DND-41 (cell line): ENCODE measurements at regions not wholly inside any gene's neighbourhood (a gene's known extent, or its start where the extent isn't known, plus 50 kb on each side); places are given as distances from the start of the nearest gene placed in this dataset.

Experiments used
- ATAC-seq: fragments of 200-7000 bp; cut with Tn5 transposase; 3 replicates; pipeline ENCODE4 v1.9.1; 2021; ENCODE audit warnings: low read depth; ENCODE audit not compliant: insufficient read depth
- DNase-seq: peaks from one replicate; pipeline ENCODE4 v3.0.0-alpha.2; 2020
- H2AFZ ChIP-seq: 2 replicates; pipeline ENCODE4 v1.6.0; 2012; ENCODE audit warnings: low read depth, low read length
- H3K27ac ChIP-seq: 2 replicates; pipeline ENCODE4 v1.5.1; 2012; ENCODE audit warnings: low read length, inconsistent platforms
- H3K27me3 ChIP-seq: fragments of 200-600 bp; sonication (generic); 2 replicates; pipeline ENCODE4 v1.6.0; 2012; ENCODE audit warnings: low read length, mild to moderate bottlenecking, inconsistent platforms; ENCODE audit not compliant: insufficient read depth, poor library complexity
- H3K36me3 ChIP-seq: 2 replicates; pipeline ENCODE4 v1.5.1; 2012; ENCODE audit warnings: low read length, inconsistent platforms; ENCODE audit not compliant: insufficient read depth
- H3K4me1 ChIP-seq: 2 replicates; pipeline ENCODE4 v1.5.1; 2012; ENCODE audit warnings: mild to moderate bottlenecking, low read length; ENCODE audit not compliant: insufficient read depth
- H3K4me2 ChIP-seq: 2 replicates; pipeline ENCODE4 v1.6.0; 2012; ENCODE audit warnings: mild to moderate bottlenecking, moderate library complexity, low read length, inconsistent platforms; ENCODE audit not compliant: insufficient read depth
- H3K4me3 ChIP-seq, 2 experiments: fragments of 200-600 bp in 1 of 2; shearing (Covaris generic) in 1 of 2; 2 replicates each; pipeline ENCODE4 v1.5.1; 2012 to 2016; ENCODE audit warnings: inconsistent platforms in 2 of 2, low read length in 2 of 2, mild to moderate bottlenecking in 2 of 2, low read depth in 1 of 2, moderate library complexity in 1 of 2
- H3K79me2 ChIP-seq: 2 replicates; pipeline ENCODE4 v1.6.0; 2012; ENCODE audit warnings: low read length, inconsistent platforms; ENCODE audit not compliant: insufficient read depth
- H3K9ac ChIP-seq: 2 replicates; pipeline ENCODE4 v1.6.0; 2012; ENCODE audit warnings: low read depth, mild to moderate bottlenecking, inconsistent platforms, low read length, moderate library complexity
- H3K9me3 ChIP-seq: 2 replicates; pipeline ENCODE4 v1.5.1; 2012; ENCODE audit warnings: low read length, moderate library complexity, mild to moderate bottlenecking, inconsistent platforms; ENCODE audit not compliant: insufficient read depth, severe bottlenecking
- H4K20me1 ChIP-seq: 2 replicates; pipeline ENCODE4 v1.6.0; 2012; ENCODE audit warnings: low read length; ENCODE audit not compliant: insufficient read depth
- CTCF ChIP-seq: IDR thresholded peaks from 2 replicates; pipeline ENCODE4 v1.5.1; 2012; ENCODE audit warnings: borderline replicate concordance, low read length, moderate library complexity, mild to moderate bottlenecking; ENCODE audit not compliant: poor library complexity, severe bottlenecking; ENCODE audit errors: extremely low read depth
- EZH2 ChIP-seq: IDR thresholded peaks from 3 replicates; pipeline ENCODE4 v1.6.1; 2012; ENCODE audit warnings: borderline replicate concordance, low read depth, mild to moderate bottlenecking, moderate library complexity, low read length, inconsistent platforms; ENCODE audit not compliant: severe bottlenecking

GRCh38 chr2:57402096-57402495 is 644.5 kb upstream of the VRK2 start:
- no peaks in the 10 kb centered on the region for H3K4me1 ChIP-seq
- no peaks in the 10 kb centered on the region for H4K20me1 ChIP-seq
- no peak for ATAC-seq
- no peaks in the 10 kb centered on the region for H3K9me3 ChIP-seq
- DNase-seq: no peak
- TF ChIP-seq CTCF (no peak), EZH2 (no peak)
- no peaks in the 10 kb centered on the region for H3K36me3 ChIP-seq
- H3K4me2 ChIP-seq: no peak overlapping the region
- H2AFZ ChIP-seq: no peak overlapping the region
- H3K27ac ChIP-seq: no peak overlapping the region
- no peaks in the 10 kb centered on the region for H3K27me3 ChIP-seq
- H3K79me2 ChIP-seq: no peaks in the 10 kb centered on the region
- H3K4me3 ChIP-seq: no peak overlapping the region
- no peak overlapping the region for H3K9ac ChIP-seq

GRCh38 chr2:57402755-57403154 is 643.9 kb upstream of the VRK2 start:
- no peaks in the 10 kb centered on the region for H3K36me3 ChIP-seq
- H3K27me3 ChIP-seq: no peaks in the 10 kb centered on the region
- H3K79me2 ChIP-seq: no peaks in the 10 kb centered on the region
- no peak overlapping the region for H2AFZ ChIP-seq
- no peaks in the 10 kb centered on the region for H3K4me1 ChIP-seq
- ATAC-seq (no peak), DNase-seq (no peak)
- no peak overlapping the region for H3K4me2 ChIP-seq
- H4K20me1 ChIP-seq: no peaks in the 10 kb centered on the region
- no peak overlapping the region for H3K27ac ChIP-seq
- no peak overlapping the region for H3K4me3 ChIP-seq
- H3K9ac ChIP-seq: no peak overlapping the region
- TF ChIP-seq EZH2 (no peak), CTCF (no peak)
- H3K9me3 ChIP-seq: no peaks in the 10 kb centered on the region

GRCh38 chr2:57407772-57408201 is 638.8 kb upstream of the VRK2 start:
- no peak overlapping the region for H3K4me2 ChIP-seq
- no peaks in the 10 kb centered on the region for H4K20me1 ChIP-seq

More at GRCh38 chr2:57407772-57408201, 638.8 kb upstream of the VRK2 start:
- no peak for TF ChIP-seq CTCF
- TF ChIP-seq EZH2: no peak
- no peak for ATAC-seq
- Histone ChIP-seq H3K79me2 (no peaks in the 10 kb centered on the region), H3K27ac (no peak overlapping the region), H2AFZ (no peak overlapping the region), H3K36me3 (no peaks in the 10 kb centered on the region), H3K4me1 (no peaks in the 10 kb centered on the region), H3K4me3 (no peak overlapping the region), H3K9me3 (no peaks in the 10 kb centered on the region), H3K9ac (no peak overlapping the region), H3K27me3 (no peaks in the 10 kb centered on the region)
- no peak for DNase-seq
